Neural progenitor cell (in vitro differentiated cells): ENCODE measurements at regions not wholly inside any gene's neighbourhood (a gene's known extent, or its start where the extent isn't known, plus 50 kb on each side); places are given as distances from the start of the nearest gene placed in this dataset.

Source experiments
- DNase-seq: peaks from one replicate; pipeline ENCODE4 v3.0.0-alpha.2; 2016; ENCODE audit warnings: low spot score
- H2AFZ ChIP-seq: fragments of 200-600 bp; sonication (generic); replicated peaks from 2 replicates; pipeline ENCODE4 v1.6.1; 2016; ENCODE audit warnings: antibody characterized with exemption
- H3F3A ChIP-seq: fragments of 200-600 bp; sonication (generic); 2 replicates; pipeline ENCODE4 v1.6.1; 2016; ENCODE audit warnings: antibody characterized with exemption, low read depth
- H3K27ac ChIP-seq: fragments of 200-600 bp; sonication (generic); 2 replicates; pipeline ENCODE4 v1.5.1; 2016; ENCODE audit warnings: mild to moderate bottlenecking
- H3K27me3 ChIP-seq: fragments of 200-600 bp; sonication (generic); 2 replicates; pipeline ENCODE4 v1.6.1; 2016; ENCODE audit warnings: mild to moderate bottlenecking, moderate library complexity
- H3K36me3 ChIP-seq: fragments of 200-600 bp; sonication (generic); 2 replicates; pipeline ENCODE4 v1.5.1; 2016
- H3K4me1 ChIP-seq: fragments of 200-600 bp; sonication (generic); 2 replicates; pipeline ENCODE4 v1.6.1; 2016; ENCODE audit warnings: mixed run types
- H3K4me2 ChIP-seq: fragments of 200-600 bp; sonication (generic); 2 replicates; pipeline ENCODE4 v1.6.1; 2016
- H3K4me3 ChIP-seq: fragments of 200-600 bp; sonication (generic); 2 replicates; pipeline ENCODE4 v1.5.1; 2016
- H3K79me2 ChIP-seq: fragments of 200-600 bp; sonication (generic); 2 replicates; pipeline ENCODE4 v1.6.1; 2016; ENCODE audit warnings: low read depth
- H3K9ac ChIP-seq: fragments of 200-600 bp; sonication (generic); 2 replicates; pipeline ENCODE4 v1.6.1; 2016
- H3K9me3 ChIP-seq: fragments of 200-600 bp; sonication (generic); 2 replicates; pipeline ENCODE4 v1.5.1; 2016; ENCODE audit warnings: low read depth
- H4K20me1 ChIP-seq: fragments of 200-600 bp; sonication (generic); 2 replicates; pipeline ENCODE4 v1.6.1; 2016; ENCODE audit warnings: low read depth
- H3K27ac Mint-ChIP-seq: 3 replicates; pipeline ENCODE4 v1.8.0; 2021; ENCODE audit warnings: mixed read lengths
- H3K27me3 Mint-ChIP-seq: 2 replicates; pipeline ENCODE4 v1.8.0; 2022; ENCODE audit warnings: low read depth, mild to moderate bottlenecking, inconsistent platforms, moderate library complexity, mixed read lengths; ENCODE audit not compliant: insufficient read depth
- H3K36me3 Mint-ChIP-seq: 3 replicates; pipeline ENCODE4 v1.8.0; 2021; ENCODE audit warnings: mixed read lengths
- H3K4me1 Mint-ChIP-seq: 3 replicates; pipeline ENCODE4 v1.8.0; 2021; ENCODE audit warnings: mixed read lengths
- H3K4me3 Mint-ChIP-seq: 3 replicates; pipeline ENCODE4 v1.8.0; 2021; ENCODE audit warnings: mild to moderate bottlenecking, moderate library complexity, mixed read lengths
- H3K9me3 Mint-ChIP-seq: 3 replicates; pipeline ENCODE4 v1.8.0; 2020; ENCODE audit warnings: mixed read lengths
- CTCF ChIP-seq: fragments of 200-600 bp; sonication (generic); IDR thresholded peaks from 2 replicates; pipeline ENCODE4 v1.5.1; 2017; ENCODE audit warnings: antibody characterized with exemption, mild to moderate bottlenecking
- EZH2 ChIP-seq: fragments of 200-600 bp; sonication (generic); IDR thresholded peaks from 2 replicates; pipeline ENCODE4 v1.6.1; 2017; ENCODE audit warnings: antibody characterized with exemption, mild to moderate bottlenecking, moderate library complexity
- EZH2phosphoT487 ChIP-seq: fragments of 200-600 bp; sonication (generic); IDR thresholded peaks from 2 replicates; pipeline ENCODE4 v1.6.1; 2017; ENCODE audit warnings: antibody characterized with exemption

DNA sequence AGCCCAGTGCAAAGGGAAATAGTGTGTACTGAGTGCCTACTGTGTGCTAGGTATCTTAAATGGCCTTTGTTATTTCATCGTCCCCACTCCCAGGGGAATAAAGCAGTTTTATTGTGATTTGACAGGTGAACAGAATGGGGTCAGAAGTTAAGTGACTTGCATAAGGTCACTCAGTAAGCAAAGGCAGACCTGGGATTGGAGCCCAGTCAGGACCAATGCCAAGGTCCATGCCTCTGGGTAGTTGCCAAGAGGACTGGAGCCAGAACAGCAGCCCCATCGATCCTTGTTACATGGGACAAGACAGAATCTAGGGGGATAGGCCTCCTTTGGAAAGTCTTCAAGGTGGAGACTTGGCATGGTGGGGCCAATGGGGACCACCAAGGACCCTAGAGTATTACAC, 227.4 kb upstream of the PWP1 start:
- Mint-ChIP-seq H3K36me3 (no peaks in the 10 kb centered on the region), H3K4me1 (peaks cover 6% of the 10 kb centered on the region), H3K9me3 (no peaks in the 10 kb centered on the region), H3K27me3 (peaks cover 16% of the 10 kb centered on the region), H3K4me3 (no peak overlapping the region), H3K27ac (no peak overlapping the region)
- Histone ChIP-seq H4K20me1 (no peaks in the 10 kb centered on the region), H3K36me3 (no peaks in the 10 kb centered on the region), H3K4me1 (no peaks in the 10 kb centered on the region), H3F3A (no peaks in the 10 kb centered on the region), H3K9me3 (no peaks in the 10 kb centered on the region), H2AFZ (no peak overlapping the region), H3K27me3 (no peaks in the 10 kb centered on the region), H3K4me3 (no peak overlapping the region), H3K79me2 (no peaks in the 10 kb centered on the region), H3K27ac (no peak overlapping the region), H3K4me2 (no peak overlapping the region), H3K9ac (no peak overlapping the region)
- DNase-seq: no peak
- no peak for TF ChIP-seq EZH2phosphoT487
- no peak for TF ChIP-seq CTCF
- no peak for TF ChIP-seq EZH2

GRCh38 chr12:107458990-107459389, 226.6 kb upstream of the PWP1 start:
- Mint-ChIP-seq H3K27me3 (peaks cover 12% of the 10 kb centered on the region), H3K4me1 (peaks cover 6% of the 10 kb centered on the region), H3K36me3 (no peaks in the 10 kb centered on the region), H3K27ac (no peak overlapping the region), H3K9me3 (no peaks in the 10 kb centered on the region), H3K4me3 (no peak overlapping the region)
- Histone ChIP-seq H3K9me3 (no peaks in the 10 kb centered on the region), H3K36me3 (no peaks in the 10 kb centered on the region), H3K4me1 (no peaks in the 10 kb centered on the region), H3K79me2 (no peaks in the 10 kb centered on the region), H3K4me2 (no peak overlapping the region), H2AFZ (no peak overlapping the region), H3K27ac (no peak overlapping the region), H3K27me3 (no peaks in the 10 kb centered on the region), H3K4me3 (no peak overlapping the region), H3F3A (no peaks in the 10 kb centered on the region), H4K20me1 (no peaks in the 10 kb centered on the region), H3K9ac (no peak overlapping the region)
- TF ChIP-seq CTCF (no peak), EZH2phosphoT487 (no peak)
- DNase-seq: no peak

DNA sequence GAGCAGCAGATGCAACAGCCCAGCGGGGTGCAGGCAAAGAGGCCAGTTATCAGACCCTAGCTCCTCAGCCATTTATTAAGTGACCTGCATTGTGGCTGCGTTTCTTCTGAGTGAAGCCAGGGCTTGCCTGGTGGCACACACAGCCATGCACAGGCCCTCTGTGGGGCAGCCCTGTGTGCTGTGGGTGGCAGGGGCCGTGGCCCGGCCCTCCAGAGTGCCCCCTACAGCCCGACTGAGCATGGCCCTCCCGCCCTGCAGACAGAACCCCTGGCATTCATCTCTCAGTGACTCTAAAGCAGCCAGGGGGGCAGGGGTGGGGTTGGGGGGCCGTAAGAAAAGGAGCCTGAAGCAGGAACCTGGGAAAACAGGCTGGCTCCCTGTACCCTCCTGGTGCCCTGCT, 226.0 kb upstream of the PWP1 start:
- Histone ChIP-seq H3K9ac (no peak overlapping the region), H3K4me3 (no peak overlapping the region), H4K20me1 (no peaks in the 10 kb centered on the region), H3K36me3 (no peaks in the 10 kb centered on the region), H3K4me1 (no peaks in the 10 kb centered on the region), H3K9me3 (no peaks in the 10 kb centered on the region), H2AFZ (no peak overlapping the region), H3K4me2 (no peak overlapping the region), H3F3A (no peaks in the 10 kb centered on the region), H3K27ac (no peak overlapping the region), H3K27me3 (no peaks in the 10 kb centered on the region), H3K79me2 (no peaks in the 10 kb centered on the region)
- Mint-ChIP-seq H3K4me1 (peaks cover 6% of the 10 kb centered on the region), H3K9me3 (no peaks in the 10 kb centered on the region), H3K36me3 (no peaks in the 10 kb centered on the region), H3K27ac (no peak overlapping the region), H3K4me3 (no peak overlapping the region), H3K27me3 (peaks cover 12% of the 10 kb centered on the region)
- peak; percentile 4 for TF ChIP-seq CTCF
- no peak for TF ChIP-seq EZH2phosphoT487
- no peak for TF ChIP-seq EZH2
- DNase-seq: no peak
